DND-41 (cell line): ENCODE measurements at regions not wholly inside any gene's neighbourhood (a gene's known extent, or its start where the extent isn't known, plus 50 kb on each side); places are given as distances from the start of the nearest gene placed in this dataset.
"Not testable (repeated sequence)": the region's sequence is repeated elsewhere in the genome, so short reads cannot be mapped to it uniquely, and the experiment has no call there.

ENCODE experiments used
- ATAC-seq: fragments of 200-7000 bp; cut with Tn5 transposase; 3 replicates; pipeline ENCODE4 v1.9.1; 2021; ENCODE audit warnings: low read depth; ENCODE audit not compliant: insufficient read depth
- DNase-seq: peaks from one replicate; pipeline ENCODE4 v3.0.0-alpha.2; 2020
- H2AFZ ChIP-seq: 2 replicates; pipeline ENCODE4 v1.6.0; 2012; ENCODE audit warnings: low read depth, low read length
- H3K27ac ChIP-seq: 2 replicates; pipeline ENCODE4 v1.5.1; 2012; ENCODE audit warnings: low read length, inconsistent platforms
- H3K27me3 ChIP-seq: fragments of 200-600 bp; sonication (generic); 2 replicates; pipeline ENCODE4 v1.6.0; 2012; ENCODE audit warnings: low read length, mild to moderate bottlenecking, inconsistent platforms; ENCODE audit not compliant: insufficient read depth, poor library complexity
- H3K36me3 ChIP-seq: 2 replicates; pipeline ENCODE4 v1.5.1; 2012; ENCODE audit warnings: low read length, inconsistent platforms; ENCODE audit not compliant: insufficient read depth
- H3K4me1 ChIP-seq: 2 replicates; pipeline ENCODE4 v1.5.1; 2012; ENCODE audit warnings: mild to moderate bottlenecking, low read length; ENCODE audit not compliant: insufficient read depth
- H3K4me2 ChIP-seq: 2 replicates; pipeline ENCODE4 v1.6.0; 2012; ENCODE audit warnings: mild to moderate bottlenecking, moderate library complexity, low read length, inconsistent platforms; ENCODE audit not compliant: insufficient read depth
- H3K4me3 ChIP-seq, 2 experiments: fragments of 200-600 bp in 1 of 2; shearing (Covaris generic) in 1 of 2; 2 replicates each; pipeline ENCODE4 v1.5.1; 2012 to 2016; ENCODE audit warnings: inconsistent platforms in 2 of 2, low read length in 2 of 2, mild to moderate bottlenecking in 2 of 2, low read depth in 1 of 2, moderate library complexity in 1 of 2
- H3K79me2 ChIP-seq: 2 replicates; pipeline ENCODE4 v1.6.0; 2012; ENCODE audit warnings: low read length, inconsistent platforms; ENCODE audit not compliant: insufficient read depth
- H3K9ac ChIP-seq: 2 replicates; pipeline ENCODE4 v1.6.0; 2012; ENCODE audit warnings: low read depth, mild to moderate bottlenecking, inconsistent platforms, low read length, moderate library complexity
- H3K9me3 ChIP-seq: 2 replicates; pipeline ENCODE4 v1.5.1; 2012; ENCODE audit warnings: low read length, moderate library complexity, mild to moderate bottlenecking, inconsistent platforms; ENCODE audit not compliant: insufficient read depth, severe bottlenecking
- H4K20me1 ChIP-seq: 2 replicates; pipeline ENCODE4 v1.6.0; 2012; ENCODE audit warnings: low read length; ENCODE audit not compliant: insufficient read depth
- CTCF ChIP-seq: IDR thresholded peaks from 2 replicates; pipeline ENCODE4 v1.5.1; 2012; ENCODE audit warnings: borderline replicate concordance, low read length, moderate library complexity, mild to moderate bottlenecking; ENCODE audit not compliant: poor library complexity, severe bottlenecking; ENCODE audit errors: extremely low read depth
- EZH2 ChIP-seq: IDR thresholded peaks from 3 replicates; pipeline ENCODE4 v1.6.1; 2012; ENCODE audit warnings: borderline replicate concordance, low read depth, mild to moderate bottlenecking, moderate library complexity, low read length, inconsistent platforms; ENCODE audit not compliant: severe bottlenecking

GRCh38 chr5:71789746-71790145 lies 70.7 kb downstream of the CARTPT start:
- Histone ChIP-seq H3K9me3 (peaks cover 3% of the 10 kb centered on the region), H3K27ac (no peak overlapping the region), H3K4me1 (no peaks in the 10 kb centered on the region), H3K4me2 (no peak overlapping the region), H3K79me2 (no peaks in the 10 kb centered on the region), H3K36me3 (no peaks in the 10 kb centered on the region), H4K20me1 (no peaks in the 10 kb centered on the region), H2AFZ (no peak overlapping the region), H3K27me3 (peaks cover 3% of the 10 kb centered on the region), H3K9ac (no peak overlapping the region), H3K4me3 (no peak overlapping the region)
- no peak for ATAC-seq
- no peak for DNase-seq
- TF ChIP-seq CTCF (no peak), EZH2 (no peak)

GRCh38 chr5:71790433-71790832 lies 71.4 kb downstream of the CARTPT start:
- DNase-seq (no peak), ATAC-seq (no peak)
- no peak overlapping the region for H3K9ac ChIP-seq
- no peaks in the 10 kb centered on the region for H4K20me1 ChIP-seq
- H3K9me3 ChIP-seq, result peaks cover 5% of the 10 kb centered on the region
- H3K27me3 ChIP-seq, result peaks cover 3% of the 10 kb centered on the region
- no peaks in the 10 kb centered on the region for H3K4me1 ChIP-seq
- TF ChIP-seq CTCF, result no peak
- TF ChIP-seq EZH2, result no peak
- H2AFZ ChIP-seq, result no peak overlapping the region
- H3K36me3 ChIP-seq, result no peaks in the 10 kb centered on the region
- H3K27ac ChIP-seq, result no peak overlapping the region
- no peak overlapping the region for H3K4me2 ChIP-seq
- no peak overlapping the region for H3K4me3 ChIP-seq
- H3K79me2 ChIP-seq, result no peaks in the 10 kb centered on the region

GRCh38 chr5:71792041-71792440 lies 73.0 kb downstream of the CARTPT start:
- DNase-seq, H2AFZ ChIP-seq, H3K9ac ChIP-seq, H3K4me1 ChIP-seq, H4K20me1 ChIP-seq, H3K4me2 ChIP-seq, H3K79me2 ChIP-seq, H3K27me3 ChIP-seq, H3K9me3 ChIP-seq, ATAC-seq, H3K4me3 ChIP-seq, H3K36me3 ChIP-seq, H3K27ac ChIP-seq: not testable (repeated sequence)

- H3K79me2 ChIP-seq, result no peaks in the 10 kb centered on the region
- H3K9ac ChIP-seq, result no peak overlapping the region
- no peaks in the 10 kb centered on the region for H3K27me3 ChIP-seq
- H3K36me3 ChIP-seq, result no peaks in the 10 kb centered on the region
- H3K9me3 ChIP-seq, result peaks cover 5% of the 10 kb centered on the region
- H3K4me2 ChIP-seq, result no peak overlapping the region
- H3K4me1 ChIP-seq, result no peaks in the 10 kb centered on the region
- H4K20me1 ChIP-seq, result no peaks in the 10 kb centered on the region
- H3K27ac ChIP-seq, result no peak overlapping the region
- no peak for ATAC-seq
- DNase-seq, result no peak
- no peak overlapping the region for H3K4me3 ChIP-seq
- no peak overlapping the region for H2AFZ ChIP-seq
- TF ChIP-seq CTCF, result no peak
- TF ChIP-seq EZH2, result no peak
Observed at GRCh38 chr5:71794061-71794695, 75.1 kb downstream of the CARTPT start.
